Sigmoid colon (tissue), 6 donors: ENCODE measurements at regions not wholly inside any gene's neighbourhood (a gene's known extent, or its start where the extent isn't known, plus 50 kb on each side); places are given as distances from the start of the nearest gene placed in this dataset.

Experiments used
- DNase-seq: peaks from one replicate; pipeline ENCODE4 v3.0.0-alpha.2; 2019
- H3K27ac ChIP-seq, 4 donors: fragments of 200-600 bp; sonication (generic); one replicate each; pipeline ENCODE4 v1.5.1; 2016 to 2019; ENCODE audit warnings: mild to moderate bottlenecking in 1 of 4
- H3K27me3 ChIP-seq, 3 donors: fragments of 200-600 bp; sonication (generic); one replicate each; pipeline ENCODE4 v1.5.1; 2019; ENCODE audit warnings: mild to moderate bottlenecking in 1 of 3
- H3K36me3 ChIP-seq, 4 donors: fragments of 200-600 bp; sonication (generic); one replicate each; pipeline ENCODE4 v1.5.1; 2016 to 2019
- H3K4me1 ChIP-seq, 4 donors: fragments of 200-600 bp; sonication (generic); one replicate each; pipeline ENCODE4 v1.5.1; 2017 to 2019
- H3K4me3 ChIP-seq, 4 donors: fragments of 200-600 bp; sonication (generic); one replicate each; pipeline ENCODE4 v1.5.1; 2017 to 2019; ENCODE audit warnings: mild to moderate bottlenecking in 2 of 4, moderate library complexity in 1 of 4
- H3K9me3 ChIP-seq, 4 donors: fragments of 200-600 bp in 3 of 4; sonication (generic) in 3 of 4; one replicate each; pipeline versions ENCODE4 v1.5.1 to v1.6.1; 2013 to 2019
- EP300 ChIP-seq, 4 donors: sonication (generic); formaldehyde crosslinking; IDR thresholded peaks; one replicate each; pipeline ENCODE4 v1.6.1; 2017; ENCODE audit warnings: antibody characterized with exemption in 4 of 4
- POLR2A ChIP-seq, 2 donors: fragments of 450-650 bp; IDR thresholded peaks; one replicate each; pipeline ENCODE4 v1.6.1; 2016; ENCODE audit warnings: antibody characterized with exemption in 2 of 2, mild to moderate bottlenecking in 2 of 2, moderate library complexity in 2 of 2
- POLR2AphosphoS5 ChIP-seq, 4 donors: sonication (generic); formaldehyde crosslinking; IDR thresholded peaks; one replicate each; pipeline ENCODE4 v1.6.1; 2017; ENCODE audit warnings: antibody characterized with exemption in 4 of 4
- WGBS, 2 donors: extraction: QIAGEN DNeasy Blood & Tissue Kit; methylation state at CpG; one replicate each; pipeline ENCODE4 v1.1.7; 2013; 5-methylcytosine and 5-hydroxymethylcytosine counted together
- intact Hi-C: fragments of 100-400 bp; cut with DNase I; formaldehyde crosslinking; loops from one replicate; pipeline ENCODE4 v1.15.1; 2023
- TF ChIP-seq, protein P1 (sequence below), 4 experiments: fragments of 450-650 bp in 3 of 4; fragments of 200-600 bp in 1 of 4; IDR thresholded peaks; one replicate each; pipeline ENCODE4 v1.5.1; 2016 to 2019; ENCODE audit warnings: antibody characterized with exemption in 4 of 4, mild to moderate bottlenecking in 3 of 4, moderate library complexity in 2 of 4
- donor health status: healthy with polysubstance abuse.
- donor health status: healthy.

DNA sequence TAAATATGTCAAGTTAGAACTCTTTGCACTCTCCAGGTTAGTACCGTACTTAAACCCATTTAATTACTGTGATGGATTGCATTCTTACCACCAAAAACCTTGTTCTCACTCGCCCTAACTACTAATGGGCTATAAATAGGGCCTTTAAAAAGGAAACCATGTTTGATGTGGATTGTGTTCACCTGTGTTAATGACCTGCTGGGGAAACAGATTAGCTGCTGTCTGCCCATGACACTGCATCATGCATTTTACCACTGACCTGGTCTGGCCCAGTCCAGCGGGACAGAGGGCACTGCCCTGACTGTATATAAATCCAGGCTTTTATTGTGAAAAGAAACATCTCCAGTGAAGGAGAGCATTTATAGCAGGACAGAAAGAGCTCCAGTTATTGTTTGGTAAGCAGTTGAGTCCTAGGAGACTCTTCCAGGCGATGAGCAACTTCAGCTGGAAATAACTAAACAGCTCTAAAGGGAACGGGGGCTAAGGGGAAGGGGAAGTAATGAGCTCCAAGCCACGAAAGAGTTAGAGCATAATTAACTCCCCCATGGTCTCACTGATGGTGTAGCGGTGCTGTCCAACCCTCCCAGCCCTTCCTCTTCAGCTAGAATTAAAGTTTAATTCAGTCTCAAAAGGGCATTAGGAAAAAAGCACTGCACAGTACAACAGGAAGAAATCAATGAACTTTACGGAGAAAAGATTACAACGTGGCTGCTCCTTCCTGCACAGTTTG, 303.1 kb downstream of the ENC1 start:
- H3K4me1 ChIP-seq, result peaks cover 0 to 18% (median 11%) of the 10 kb centered on the region in 4 donors
- no peak overlapping the region for H3K4me3 ChIP-seq
- H3K27ac ChIP-seq, result peak overlapping the region in 3 of 4 donors; percentile 7 to 59 (median 51)
- no peak for DNase-seq
- no peak for TF ChIP-seq POLR2A (IDR thresholded peaks at IDR 0.05)
- TF ChIP-seq POLR2AphosphoS5 (IDR thresholded peaks at IDR 0.05), result peak in 1 of 4 donors; percentile 37
- no peaks in the 10 kb centered on the region for H3K9me3 ChIP-seq
- intact Hi-C loops, result no loop called here
- H3K36me3 ChIP-seq, result no peaks in the 10 kb centered on the region
- no peaks in the 10 kb centered on the region for H3K27me3 ChIP-seq
- 54 to 56% methylated on average over 9 of the region's 9 CpGs for WGBS, 2 donors

DNA sequence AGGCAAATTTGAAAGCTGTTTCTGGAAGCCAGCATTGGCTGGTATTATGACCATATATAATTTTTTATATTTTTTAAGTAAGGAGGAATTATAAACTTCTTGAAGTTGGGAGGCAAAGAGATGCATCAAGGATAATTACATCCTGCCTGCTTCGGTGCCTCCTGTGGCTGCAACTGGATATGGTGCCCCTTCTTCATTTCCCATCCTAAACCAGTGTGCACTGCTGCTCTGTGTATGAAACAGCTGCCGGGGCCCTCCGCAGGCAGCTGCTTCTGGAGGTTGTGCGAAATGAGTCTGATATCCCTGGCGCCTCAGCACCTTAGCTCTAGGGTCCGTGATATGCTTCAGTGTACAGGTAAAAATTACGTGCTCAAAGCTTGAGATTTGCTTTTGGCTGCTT, 304.2 kb downstream of the ENC1 start:
- no peaks in the 10 kb centered on the region for H3K27me3 ChIP-seq
- no peaks in the 10 kb centered on the region for H3K9me3 ChIP-seq
- TF ChIP-seq EP300 (IDR thresholded peaks at IDR 0.05), result no peak
- no peak for TF ChIP-seq POLR2A (IDR thresholded peaks at IDR 0.05)
- TF ChIP-seq, protein P1, sequence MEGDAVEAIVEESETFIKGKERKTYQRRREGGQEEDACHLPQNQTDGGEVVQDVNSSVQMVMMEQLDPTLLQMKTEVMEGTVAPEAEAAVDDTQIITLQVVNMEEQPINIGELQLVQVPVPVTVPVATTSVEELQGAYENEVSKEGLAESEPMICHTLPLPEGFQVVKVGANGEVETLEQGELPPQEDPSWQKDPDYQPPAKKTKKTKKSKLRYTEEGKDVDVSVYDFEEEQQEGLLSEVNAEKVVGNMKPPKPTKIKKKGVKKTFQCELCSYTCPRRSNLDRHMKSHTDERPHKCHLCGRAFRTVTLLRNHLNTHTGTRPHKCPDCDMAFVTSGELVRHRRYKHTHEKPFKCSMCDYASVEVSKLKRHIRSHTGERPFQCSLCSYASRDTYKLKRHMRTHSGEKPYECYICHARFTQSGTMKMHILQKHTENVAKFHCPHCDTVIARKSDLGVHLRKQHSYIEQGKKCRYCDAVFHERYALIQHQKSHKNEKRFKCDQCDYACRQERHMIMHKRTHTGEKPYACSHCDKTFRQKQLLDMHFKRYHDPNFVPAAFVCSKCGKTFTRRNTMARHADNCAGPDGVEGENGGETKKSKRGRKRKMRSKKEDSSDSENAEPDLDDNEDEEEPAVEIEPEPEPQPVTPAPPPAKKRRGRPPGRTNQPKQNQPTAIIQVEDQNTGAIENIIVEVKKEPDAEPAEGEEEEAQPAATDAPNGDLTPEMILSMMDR (IDR thresholded peaks at IDR 0.05), result no peak
- TF ChIP-seq POLR2AphosphoS5 (IDR thresholded peaks at IDR 0.05), result no peak
- peaks cover 0 to 18% (median 11%) of the 10 kb centered on the region in 4 donors for H3K4me1 ChIP-seq
- no peak for DNase-seq
- no peaks in the 10 kb centered on the region for H3K36me3 ChIP-seq
- 89 to 90% methylated on average over 7 of the region's 7 CpGs for WGBS, 2 donors
- H3K4me3 ChIP-seq, result no peak overlapping the region
- H3K27ac ChIP-seq, result peak overlapping the region in 1 of 4 donors; percentile 59
- intact Hi-C loops, result no loop called here

DNA sequence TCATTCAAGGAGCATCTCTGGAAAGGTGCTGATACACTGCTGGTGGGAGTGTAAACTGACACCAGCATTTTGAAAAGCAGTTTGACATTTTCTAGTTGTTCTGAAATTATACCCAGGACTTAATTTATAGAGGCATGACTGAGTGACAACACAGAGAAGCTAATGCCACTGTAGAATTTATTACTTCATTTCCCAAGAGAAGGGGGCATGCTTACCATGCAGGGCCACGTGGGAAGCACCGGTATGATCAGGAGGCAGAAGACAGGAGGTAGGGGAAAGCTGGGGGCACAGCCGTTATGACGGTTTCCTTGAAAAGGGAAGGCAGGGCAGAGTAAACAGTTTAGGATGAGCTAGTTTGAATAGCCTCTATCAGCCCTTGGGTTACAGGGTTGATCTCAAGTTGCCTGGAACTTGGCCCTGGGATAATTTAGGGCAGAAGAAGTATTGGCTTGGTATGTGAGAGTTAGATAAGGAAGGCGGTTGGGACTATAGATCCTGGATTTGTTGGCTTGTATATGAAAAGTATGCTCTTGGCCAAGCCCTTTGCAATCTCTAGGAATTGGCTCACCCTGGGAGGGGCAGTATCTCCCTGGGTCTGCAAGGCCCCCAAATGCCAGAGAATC, 305.7 kb downstream of the ENC1 start:
- Histone ChIP-seq H3K27me3 (no peaks in the 10 kb centered on the region), H3K4me1 (peaks cover 0 to 18% (median 11%) of the 10 kb centered on the region in 4 donors), H3K27ac (no peak overlapping the region), H3K36me3 (no peaks in the 10 kb centered on the region), H3K4me3 (no peak overlapping the region), H3K9me3 (no peaks in the 10 kb centered on the region)
- DNase-seq, result no peak
- intact Hi-C loops, result no loop called here
- TF ChIP-seq EP300 (IDR thresholded peaks at IDR 0.05) (no peak), POLR2A (IDR thresholded peaks at IDR 0.05) (no peak), POLR2AphosphoS5 (IDR thresholded peaks at IDR 0.05) (no peak)
- TF ChIP-seq, protein P1 (IDR thresholded peaks at IDR 0.05), result no peak
- WGBS, 2 donors, result 17 to 46% methylated on average over 5 of the region's 5 CpGs

DNA sequence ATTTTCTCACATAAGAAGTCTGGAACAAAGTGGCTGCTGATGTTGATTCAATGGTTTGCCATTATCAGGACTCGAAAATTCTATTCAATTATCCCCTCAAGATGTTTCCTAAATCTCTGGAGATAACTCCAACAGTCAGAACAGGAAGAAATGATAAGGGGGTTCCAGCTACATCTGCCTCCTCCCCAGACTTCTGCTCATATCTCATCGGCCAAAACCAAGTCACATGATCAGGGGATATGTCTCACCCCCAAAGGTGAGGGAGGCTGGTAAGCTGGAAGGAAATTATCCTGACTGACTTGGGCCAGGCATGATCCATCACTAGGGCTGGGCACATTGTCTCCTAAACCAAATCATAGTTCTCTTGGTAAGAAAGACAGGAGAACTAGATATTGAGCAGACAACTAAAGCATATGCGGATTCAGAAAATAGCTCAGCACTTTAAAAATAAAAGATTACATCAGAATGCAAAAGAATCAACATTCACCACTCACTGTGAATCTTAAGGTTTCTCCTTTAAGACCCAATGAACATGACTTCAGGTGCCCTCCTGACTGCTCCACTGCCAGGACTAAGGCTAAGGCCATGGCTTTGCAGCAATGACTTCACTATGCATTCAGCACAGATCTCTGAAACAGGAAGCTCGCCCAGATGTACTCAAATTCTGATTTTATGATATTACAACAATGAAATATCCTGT, 306.3 kb downstream of the ENC1 start:
- no peaks in the 10 kb centered on the region for H3K27me3 ChIP-seq
- intact Hi-C loops, result no loop called here
- WGBS, 2 donors, result 55 to 64% methylated on average over 4 of the region's 4 CpGs
- no peak for DNase-seq
- H3K36me3 ChIP-seq, result no peaks in the 10 kb centered on the region
- H3K4me1 ChIP-seq, result peaks cover 0 to 18% (median 11%) of the 10 kb centered on the region in 4 donors
- no peaks in the 10 kb centered on the region for H3K9me3 ChIP-seq
- H3K27ac ChIP-seq, result no peak overlapping the region
- no peak for TF ChIP-seq EP300 (IDR thresholded peaks at IDR 0.05)
- TF ChIP-seq POLR2AphosphoS5 (IDR thresholded peaks at IDR 0.05), result no peak
- no peak for TF ChIP-seq POLR2A (IDR thresholded peaks at IDR 0.05)
- TF ChIP-seq, protein P1 (IDR thresholded peaks at IDR 0.05), result no peak
- H3K4me3 ChIP-seq, result no peak overlapping the region

DNA sequence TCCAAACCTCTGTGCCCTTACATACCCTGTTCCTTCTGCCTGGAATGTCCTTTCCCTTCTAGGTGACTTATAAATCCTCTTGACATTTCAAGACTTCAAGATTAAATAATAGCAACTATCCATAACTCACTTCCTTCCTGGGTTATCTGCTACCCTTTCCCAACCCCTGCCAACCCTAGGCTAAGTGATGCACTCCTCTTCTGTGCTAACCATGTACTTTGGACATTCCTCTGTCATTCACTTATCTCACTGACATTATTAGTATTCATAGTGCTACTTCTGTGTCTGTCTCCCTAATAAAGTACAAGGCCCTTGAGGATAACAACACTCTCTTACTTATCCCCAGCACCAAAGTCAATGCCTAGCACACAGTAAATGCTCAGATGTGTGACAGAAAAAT, 307.1 kb downstream of the ENC1 start:
- no peak for DNase-seq
- H3K27me3 ChIP-seq, result no peaks in the 10 kb centered on the region
- no peak overlapping the region for H3K4me3 ChIP-seq
- H3K27ac ChIP-seq, result no peak overlapping the region
- no peaks in the 10 kb centered on the region for H3K36me3 ChIP-seq
- H3K9me3 ChIP-seq, result no peaks in the 10 kb centered on the region
- intact Hi-C loops, result no loop called here
- TF ChIP-seq, protein P1 (IDR thresholded peaks at IDR 0.05), result no peak
- no peak for TF ChIP-seq EP300 (IDR thresholded peaks at IDR 0.05)
- no peak for TF ChIP-seq POLR2AphosphoS5 (IDR thresholded peaks at IDR 0.05)
- TF ChIP-seq POLR2A (IDR thresholded peaks at IDR 0.05), result no peak
- peaks cover 0 to 18% (median 11%) of the 10 kb centered on the region in 4 donors for H3K4me1 ChIP-seq
